ENCODE measurements at regions not wholly inside any gene's neighbourhood (a gene's known extent, or its start where the extent isn't known, plus 50 kb on each side); places are given as distances from the start of the nearest gene placed in this dataset.

DNA sequence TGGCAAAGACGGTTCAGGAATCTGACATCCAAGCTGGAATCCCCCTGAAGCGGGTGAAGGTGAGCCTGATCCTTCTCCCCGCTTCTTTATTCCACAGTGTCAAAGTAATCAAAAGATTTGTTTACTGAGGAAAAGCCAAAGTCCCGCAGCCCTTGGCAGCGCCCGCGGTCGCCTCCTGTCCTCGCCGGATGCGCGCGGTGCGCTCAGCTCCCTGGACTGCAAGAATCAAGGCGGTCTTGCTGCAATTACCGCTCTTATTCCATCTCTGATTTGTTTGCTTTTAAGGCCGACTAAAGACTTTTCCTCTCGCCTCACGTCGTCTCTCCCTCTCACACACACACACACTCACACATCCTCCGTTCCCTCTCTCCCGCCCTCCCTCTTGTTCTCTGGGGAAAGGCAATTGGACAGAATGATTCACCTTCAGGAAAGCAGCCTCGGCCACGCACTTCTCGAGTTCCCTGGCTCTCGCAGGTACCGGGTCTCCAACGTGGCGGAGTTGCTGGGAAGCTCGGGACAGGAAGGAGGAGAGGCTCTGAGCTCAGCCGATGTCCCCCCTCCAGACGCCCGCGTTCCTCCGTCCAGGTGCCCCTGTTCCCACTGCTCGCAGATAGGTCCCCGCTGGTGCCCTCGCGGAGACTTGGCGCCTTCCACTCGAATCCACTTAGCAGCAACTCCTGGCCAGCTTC, 68.6 kb upstream of the USP15 start:
- no peak for ATAC-seq
- FAIRE-seq: no peak
- no peaks in the 10 kb centered on the region for H3K79me2 ChIP-seq (ENCODE audit: control insufficient read depth, insufficient read depth, low read length)
- no peak overlapping the region for H3K27ac ChIP-seq (ENCODE audit: extremely low read depth, low read depth, low read length)
- WGBS (ENCODE audit: insufficient coverage, low coverage, missing lambda C conversion rate): 71% methylated on average over 39 of the region's 41 CpGs
- peaks cover 0 to 8% of the 10 kb centered on the region in 2 experiments; a peak in 2 of 5 replicates for H3K27me3 ChIP-seq (ENCODE audit: control insufficient read depth in 2 of 2, insufficient read depth in 2 of 2, low read length in 2 of 2)
- ChIA-PET POLR2A (no interaction called here), CTCF (ENCODE audit: low intra/inter-chr PET ratio) (no interaction called here)
- in situ Hi-C loops (cut with MboI): no loop called here
- no peak overlapping the region for H2AFZ ChIP-seq (ENCODE audit: low read depth, low read length)
- H3K4me2 ChIP-seq (ENCODE audit: insufficient read depth, low read length): no peak overlapping the region
- H3K4me3 ChIP-seq: no peak overlapping the region
- H3K9me3 ChIP-seq (replicated peaks; ENCODE audit: control insufficient read depth, insufficient read depth, low read depth, low read length): no peaks in the 10 kb centered on the region
- BruUV-seq (replicated peaks): no TSS peak
- no peaks in the 10 kb centered on the region for H3K9me1 ChIP-seq (ENCODE audit: control insufficient read depth, insufficient read depth, low read length)
- peaks cover 0 to 18% of the 10 kb centered on the region in 2 experiments; a peak in 2 of 5 replicates for H3K4me1 ChIP-seq (replicated peaks in 1 of 2; ENCODE audit: control insufficient read depth in 2 of 2, insufficient read depth in 2 of 2, low read length in 2 of 2)
- H4K20me1 ChIP-seq (replicated peaks; ENCODE audit: control insufficient read depth, insufficient read depth, low read length): no peaks in the 10 kb centered on the region
- H3K36me3 ChIP-seq (ENCODE audit: control insufficient read depth, insufficient read depth, low read length): no peaks in the 10 kb centered on the region
- no peak overlapping the region for H3K9ac ChIP-seq (ENCODE audit: insufficient read depth in 1 of 2, low read depth in 2 of 2, low read length in 2 of 2)
- DNase-seq (ENCODE audit: extremely low read depth in 1 of 4, low spot score in 3 of 4): no peak
- intact Hi-C loops (cut with micrococcal nuclease): loop anchor here (5.0 to 10.0 kb wide), 3 partner anchors 64 to 246 kb away; no protein-coding TSS in a partner anchor
- TF ChIP-seq, protein P1, sequence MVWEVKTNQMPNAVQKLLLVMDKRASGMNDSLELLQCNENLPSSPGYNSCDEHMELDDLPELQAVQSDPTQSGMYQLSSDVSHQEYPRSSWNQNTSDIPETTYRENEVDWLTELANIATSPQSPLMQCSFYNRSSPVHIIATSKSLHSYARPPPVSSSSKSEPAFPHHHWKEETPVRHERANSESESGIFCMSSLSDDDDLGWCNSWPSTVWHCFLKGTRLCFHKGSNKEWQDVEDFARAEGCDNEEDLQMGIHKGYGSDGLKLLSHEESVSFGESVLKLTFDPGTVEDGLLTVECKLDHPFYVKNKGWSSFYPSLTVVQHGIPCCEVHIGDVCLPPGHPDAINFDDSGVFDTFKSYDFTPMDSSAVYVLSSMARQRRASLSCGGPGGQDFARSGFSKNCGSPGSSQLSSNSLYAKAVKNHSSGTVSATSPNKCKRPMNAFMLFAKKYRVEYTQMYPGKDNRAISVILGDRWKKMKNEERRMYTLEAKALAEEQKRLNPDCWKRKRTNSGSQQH (CRISPR knock-in tag; IDR thresholded peaks at IDR 0.05): no peak
- TF ChIP-seq ZBTB7A (IDR thresholded peaks at IDR 0.05; ENCODE audit: borderline replicate concordance, control insufficient read depth, low read depth, low read length) (no peak), OTX1 (CRISPR knock-in tag; IDR thresholded peaks at IDR 0.05) (no peak), CREBBP (IDR thresholded peaks at IDR 0.05; ENCODE audit: low read depth, low read length) (no peak), HDAC6 (IDR thresholded peaks at IDR 0.05; ENCODE audit: low read depth, low read length) (no peak), SP1 (CRISPR knock-in tag; IDR thresholded peaks at IDR 0.05) (no peak)
- TF ChIP-seq, protein P2, sequence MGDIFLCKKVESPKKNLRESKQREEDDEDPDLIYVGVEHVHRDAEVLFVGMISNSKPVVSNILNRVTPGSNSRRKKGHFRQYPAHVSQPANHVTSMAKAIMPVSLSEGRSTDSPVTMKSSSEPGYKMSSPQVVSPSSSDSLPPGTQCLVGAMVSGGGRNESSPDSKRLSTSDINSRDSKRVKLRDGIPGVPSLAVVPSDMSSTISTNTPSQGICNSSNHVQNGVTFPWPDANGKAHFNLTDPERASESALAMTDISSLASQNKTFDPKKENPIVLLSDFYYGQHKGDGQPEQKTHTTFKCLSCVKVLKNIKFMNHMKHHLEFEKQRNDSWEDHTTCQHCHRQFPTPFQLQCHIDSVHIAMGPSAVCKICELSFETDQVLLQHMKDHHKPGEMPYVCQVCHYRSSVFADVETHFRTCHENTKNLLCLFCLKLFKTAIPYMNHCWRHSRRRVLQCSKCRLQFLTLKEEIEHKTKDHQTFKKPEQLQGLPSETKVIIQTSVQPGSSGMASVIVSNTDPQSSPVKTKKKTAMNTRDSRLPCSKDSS (IDR thresholded peaks at IDR 0.05; ENCODE audit: low read depth, partially characterized antibody): no peak
- TF ChIP-seq, protein P3, sequence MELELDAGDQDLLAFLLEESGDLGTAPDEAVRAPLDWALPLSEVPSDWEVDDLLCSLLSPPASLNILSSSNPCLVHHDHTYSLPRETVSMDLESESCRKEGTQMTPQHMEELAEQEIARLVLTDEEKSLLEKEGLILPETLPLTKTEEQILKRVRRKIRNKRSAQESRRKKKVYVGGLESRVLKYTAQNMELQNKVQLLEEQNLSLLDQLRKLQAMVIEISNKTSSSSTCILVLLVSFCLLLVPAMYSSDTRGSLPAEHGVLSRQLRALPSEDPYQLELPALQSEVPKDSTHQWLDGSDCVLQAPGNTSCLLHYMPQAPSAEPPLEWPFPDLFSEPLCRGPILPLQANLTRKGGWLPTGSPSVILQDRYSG (tag; conservative IDR thresholded peaks at IDR 0.05; ENCODE audit: low read depth): no peak
- TF ChIP-seq, protein P4, sequence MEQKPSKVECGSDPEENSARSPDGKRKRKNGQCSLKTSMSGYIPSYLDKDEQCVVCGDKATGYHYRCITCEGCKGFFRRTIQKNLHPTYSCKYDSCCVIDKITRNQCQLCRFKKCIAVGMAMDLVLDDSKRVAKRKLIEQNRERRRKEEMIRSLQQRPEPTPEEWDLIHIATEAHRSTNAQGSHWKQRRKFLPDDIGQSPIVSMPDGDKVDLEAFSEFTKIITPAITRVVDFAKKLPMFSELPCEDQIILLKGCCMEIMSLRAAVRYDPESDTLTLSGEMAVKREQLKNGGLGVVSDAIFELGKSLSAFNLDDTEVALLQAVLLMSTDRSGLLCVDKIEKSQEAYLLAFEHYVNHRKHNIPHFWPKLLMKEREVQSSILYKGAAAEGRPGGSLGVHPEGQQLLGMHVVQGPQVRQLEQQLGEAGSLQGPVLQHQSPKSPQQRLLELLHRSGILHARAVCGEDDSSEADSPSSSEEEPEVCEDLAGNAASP (IDR thresholded peaks at IDR 0.05): no peak
- TF ChIP-seq, protein P5, sequence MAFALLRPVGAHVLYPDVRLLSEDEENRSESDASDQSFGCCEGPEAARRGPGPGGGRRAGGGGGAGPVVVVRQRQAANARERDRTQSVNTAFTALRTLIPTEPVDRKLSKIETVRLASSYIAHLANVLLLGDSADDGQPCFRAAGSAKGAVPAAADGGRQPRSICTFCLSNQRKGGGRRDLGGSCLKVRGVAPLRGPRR (CRISPR knock-in tag; IDR thresholded peaks at IDR 0.05): no peak
- TF ChIP-seq, protein P6, sequence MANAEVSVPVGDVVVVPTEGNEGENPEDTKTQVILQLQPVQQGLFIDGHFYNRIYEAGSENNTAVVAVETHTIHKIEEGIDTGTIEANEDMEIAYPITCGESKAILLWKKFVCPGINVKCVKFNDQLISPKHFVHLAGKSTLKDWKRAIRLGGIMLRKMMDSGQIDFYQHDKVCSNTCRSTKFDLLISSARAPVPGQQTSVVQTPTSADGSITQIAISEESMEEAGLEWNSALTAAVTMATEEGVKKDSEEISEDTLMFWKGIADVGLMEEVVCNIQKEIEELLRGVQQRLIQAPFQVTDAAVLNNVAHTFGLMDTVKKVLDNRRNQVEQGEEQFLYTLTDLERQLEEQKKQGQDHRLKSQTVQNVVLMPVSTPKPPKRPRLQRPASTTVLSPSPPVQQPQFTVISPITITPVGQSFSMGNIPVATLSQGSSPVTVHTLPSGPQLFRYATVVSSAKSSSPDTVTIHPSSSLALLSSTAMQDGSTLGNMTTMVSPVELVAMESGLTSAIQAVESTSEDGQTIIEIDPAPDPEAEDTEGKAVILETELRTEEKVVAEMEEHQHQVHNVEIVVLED (CRISPR knock-in tag; IDR thresholded peaks at IDR 0.05): no peak

Measured in K562 (cell line).